K562 (cell line): ENCODE measurements at regions not wholly inside any gene's neighbourhood (a gene's known extent, or its start where the extent isn't known, plus 50 kb on each side); places are given as distances from the start of the nearest gene placed in this dataset.

Experiments used
- ATAC-seq: fragments of 200-7000 bp; cut with Tn5 transposase; 3 replicates; pipeline ENCODE4 v1.9.1; 2020; ENCODE audit warnings: moderate library complexity
- BruUV-seq: library from RNA; stranded (reverse); fragments of 400-500 nt; replicated peaks from 2 replicates; lab custom pipeline; 2021; lab: Mats Ljungman, UMichigan
- CTCF ChIA-PET: fragments of 300-600 bp; formaldehyde crosslinking; extraction: SDS; loops from one replicate; lab custom pipeline; 2021; ENCODE audit warnings: low intra/inter-chr PET ratio; lab: Yijun Ruan, JAX
- POLR2A ChIA-PET: fragments of 300-600, 350-650 bp; sonication (Branson Sonifier 250); formaldehyde crosslinking; extraction: SDS; loops from one replicate; lab custom pipeline; 2021; ENCODE audit warnings: antibody characterized with exemption, inconsistent platforms; lab: Yijun Ruan, JAX
- DNase-seq, 4 experiments: peaks; one replicate each; pipeline versions ENCODE4 v3.0.0 to v3.0.0-alpha.2; 2011 to 2018; ENCODE audit warnings: low spot score in 3 of 4, mixed read lengths in 3 of 4; ENCODE audit errors: extremely low read depth in 1 of 4
- FAIRE-seq: peaks from 2 replicates; lab custom pipeline; 2011; peaks lifted over from hg19 to GRCh38; lab: Jason Lieb, UNC
- H2AFZ ChIP-seq: 2 replicates; pipeline ENCODE4 v1.6.0; 2011; ENCODE audit warnings: low read depth, low read length, control low read depth, inconsistent platforms
- H3K27ac ChIP-seq: fragments of 200-600 bp; 3 replicates; pipeline ENCODE4 v1.8.0; 2011; ENCODE audit warnings: low read depth, mild to moderate bottlenecking, control low read depth, inconsistent platforms, low read length, moderate library complexity, mixed read lengths; ENCODE audit errors: extremely low read depth
- H3K27me3 ChIP-seq, 2 experiments: fragments of 300-600 bp in 1 of 2; 2 replicates in 1 of 2; 3 replicates in 1 of 2; pipeline versions ENCODE4 v1.6.0 to v1.8.0; 2011; ENCODE audit warnings: inconsistent platforms in 2 of 2, low read length in 2 of 2, mild to moderate bottlenecking in 1 of 2, mixed read lengths in 1 of 2, moderate library complexity in 1 of 2; ENCODE audit not compliant: control insufficient read depth in 2 of 2, insufficient read depth in 2 of 2
- H3K36me3 ChIP-seq: fragments of 300-600 bp; 3 replicates; pipeline ENCODE4 v1.8.0; 2011; ENCODE audit warnings: mild to moderate bottlenecking, low read length, inconsistent platforms; ENCODE audit not compliant: control insufficient read depth, insufficient read depth
- H3K4me1 ChIP-seq, 2 experiments: fragments of 200-600 bp in 1 of 2; replicated peaks in 1 of 2; 2 replicates in 1 of 2; 3 replicates in 1 of 2; pipeline versions ENCODE4 v1.5.1 to v1.8.0; 2011; ENCODE audit warnings: inconsistent platforms in 2 of 2, low read length in 2 of 2, mild to moderate bottlenecking in 1 of 2, mixed read lengths in 1 of 2, moderate library complexity in 1 of 2; ENCODE audit not compliant: control insufficient read depth in 2 of 2, insufficient read depth in 2 of 2
- H3K4me2 ChIP-seq: 2 replicates; pipeline ENCODE4 v1.6.1; 2011; ENCODE audit warnings: low read length, control low read depth, inconsistent platforms, mixed read lengths; ENCODE audit not compliant: insufficient read depth
- H3K4me3 ChIP-seq: fragments of 200-600 bp; sonication (generic), shearing (Covaris generic); 2 replicates; pipeline ENCODE4 v1.5.1; 2016; ENCODE audit warnings: control low read depth, inconsistent platforms
- H3K79me2 ChIP-seq: fragments of 200-600 bp; 3 replicates; pipeline ENCODE4 v1.8.0; 2011; ENCODE audit warnings: low read length, inconsistent platforms; ENCODE audit not compliant: control insufficient read depth, insufficient read depth
- H3K9ac ChIP-seq, 2 experiments: 2 replicates each; pipeline versions ENCODE4 v1.6.0 to v1.6.1; 2011; ENCODE audit warnings: low read depth in 2 of 2, low read length in 2 of 2, control low read depth in 1 of 2, inconsistent platforms in 1 of 2, mild to moderate bottlenecking in 1 of 2, mixed read lengths in 1 of 2; ENCODE audit not compliant: insufficient read depth in 1 of 2
- H3K9me1 ChIP-seq: one replicate; pipeline ENCODE4 v1.6.0; 2011; ENCODE audit warnings: inconsistent platforms, mild to moderate bottlenecking, low read length, moderate library complexity; ENCODE audit not compliant: control insufficient read depth, insufficient read depth
- H3K9me3 ChIP-seq: replicated peaks from 2 replicates; pipeline ENCODE4 v1.5.1; 2011; ENCODE audit warnings: low read depth, low read length, inconsistent platforms; ENCODE audit not compliant: control insufficient read depth, insufficient read depth
- H4K20me1 ChIP-seq: replicated peaks from 2 replicates; pipeline ENCODE4 v1.6.1; 2011; ENCODE audit warnings: low read length, inconsistent platforms, mixed read lengths; ENCODE audit not compliant: control insufficient read depth, insufficient read depth
- ATF7 ChIP-seq: fragments of 450-650 bp; IDR thresholded peaks from 2 replicates; pipeline ENCODE4 v1.7.1; 2014; ENCODE audit warnings: mild to moderate bottlenecking, moderate library complexity
- BRF1 ChIP-seq: IDR thresholded peaks from 3 replicates; pipeline ENCODE4 v1.6.1; 2011; ENCODE audit warnings: borderline replicate concordance, mild to moderate bottlenecking; ENCODE audit not compliant: insufficient read length; ENCODE audit errors: extremely low read depth
- CBX8 ChIP-seq: fragments of 200-600 bp; sonication (generic); IDR thresholded peaks from 2 replicates; pipeline ENCODE4 v1.6.1; 2012; ENCODE audit warnings: borderline replicate concordance, mixed run types, low read depth, mild to moderate bottlenecking, moderate library complexity, mixed read lengths, low read length, control low read depth, inconsistent platforms; ENCODE audit not compliant: poor library complexity, severe bottlenecking; ENCODE audit errors: extremely low read depth
- E2F3 ChIP-seq: fragments of 250-450 bp; sonication (Bioruptor Pico); IDR thresholded peaks from 2 replicates; pipeline ENCODE4 v1.4.0; 2020; ENCODE audit warnings: mild to moderate bottlenecking
- ELF4 ChIP-seq: fragments of 450-650 bp; formaldehyde crosslinking; IDR thresholded peaks from 2 replicates; pipeline ENCODE4 v1.4.0; 2022; ENCODE audit warnings: missing genetic modification characterization
- HMGN3 ChIP-seq: IDR thresholded peaks from 2 replicates; pipeline ENCODE4 v1.6.1; 2011; ENCODE audit warnings: borderline replicate concordance, low read depth, mild to moderate bottlenecking, mixed read lengths, low read length; ENCODE audit not compliant: insufficient read length; ENCODE audit errors: extremely low read depth
- HSF4 ChIP-seq: fragments of 250-450 bp; sonication (Bioruptor Pico); IDR thresholded peaks from 2 replicates; pipeline ENCODE4 v2.1.2; 2022; ENCODE audit warnings: mild to moderate bottlenecking, moderate library complexity, borderline replicate concordance
- SOX6 ChIP-seq: fragments of 450-650 bp; IDR thresholded peaks from 2 replicates; pipeline ENCODE4 v1.6.1; 2014; ENCODE audit warnings: mild to moderate bottlenecking
- TAF9B ChIP-seq: fragments of 450-650 bp; IDR thresholded peaks from 2 replicates; pipeline ENCODE4 v1.6.1; 2018; ENCODE audit warnings: mild to moderate bottlenecking; ENCODE audit not compliant: partially characterized antibody
- ZKSCAN8 ChIP-seq: fragments of 200-800 bp; sonication (Bioruptor generic); IDR thresholded peaks from 2 replicates; pipeline ENCODE4 v1.6.1; 2016; ENCODE audit warnings: missing genetic modification characterization, missing compliant biosample characterization
- WGBS: fragments of 100-300 bp; shearing (Covaris generic); methylation state at CpG from one replicate; pipeline ENCODE4 v1.1.6; 2016; ENCODE audit warnings: low coverage, mixed read lengths; ENCODE audit not compliant: insufficient coverage; ENCODE audit errors: missing lambda C conversion rate; 5-methylcytosine and 5-hydroxymethylcytosine counted together
- in situ Hi-C: fragments of 300-500 bp; cut with MboI; formaldehyde crosslinking; loops from 4 replicates; pipeline ENCODE4 v1.15.0; 2018; ENCODE audit warnings: inconsistent platforms, mixed read lengths
- intact Hi-C: fragments of 100-400 bp; cut with micrococcal nuclease; formaldehyde crosslinking; loops from 2 replicates; pipeline ENCODE4 v1.14.2; 2022

DNA sequence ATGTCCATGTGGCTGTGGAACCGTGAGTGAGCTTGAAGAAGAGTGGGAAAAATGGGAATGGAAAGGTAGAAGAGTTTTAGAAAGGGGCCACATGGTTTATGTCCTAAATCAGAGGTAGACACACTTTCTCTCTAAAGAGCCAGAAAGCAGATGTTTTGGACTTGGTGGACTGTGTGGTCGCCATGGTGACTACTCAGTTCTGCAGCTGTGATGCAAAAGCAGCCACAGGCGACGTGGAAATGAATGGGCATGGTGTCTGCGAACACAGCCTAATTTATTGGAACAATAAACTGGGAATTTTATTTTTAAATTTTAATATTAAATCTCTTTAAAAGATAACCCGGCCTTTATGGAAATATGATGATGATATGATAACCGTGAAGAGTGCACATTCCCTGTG, 386.0 kb upstream of the FAT1 start:
- H3K4me2 ChIP-seq = no peak overlapping the region
- H3K27ac ChIP-seq = no peak overlapping the region
- ATAC-seq (no peak), FAIRE-seq (no peak), DNase-seq (no peak)
- no peaks in the 10 kb centered on the region for H4K20me1 ChIP-seq
- WGBS = under 1% methylated on average over 7 of the region's 7 CpGs
- no peaks in the 10 kb centered on the region for H3K4me1 ChIP-seq
- ChIA-PET POLR2A (no interaction called here), CTCF (no interaction called here)
- no peak overlapping the region for H3K4me3 ChIP-seq
- in situ Hi-C loops = no loop called here
- H3K9me3 ChIP-seq = no peaks in the 10 kb centered on the region
- no peaks in the 10 kb centered on the region for H3K79me2 ChIP-seq
- H3K27me3 ChIP-seq = no peaks in the 10 kb centered on the region
- no TSS peak for BruUV-seq
- H2AFZ ChIP-seq = no peak overlapping the region
- intact Hi-C loops = no loop called here
- TF ChIP-seq E2F3 (CRISPR knock-in tag) (no peak), ZKSCAN8 (CRISPR knock-in tag) (no peak), ATF7 (no peak), BRF1 (no peak), TAF9B (no peak), SOX6 (no peak), ELF4 (CRISPR knock-in tag) (no peak), HSF4 (CRISPR knock-in tag) (no peak), HMGN3 (no peak), CBX8 (no peak)
- no peaks in the 10 kb centered on the region for H3K36me3 ChIP-seq
- no peak overlapping the region for H3K9ac ChIP-seq
- no peaks in the 10 kb centered on the region for H3K9me1 ChIP-seq
